NCI-H345 treated with DMSO at 0.1 percent for 48 hours (cell line): ENCODE measurements at regions not wholly inside any gene's neighbourhood (a gene's known extent, or its start where the extent isn't known, plus 50 kb on each side); places are given as distances from the start of the nearest gene placed in this dataset.

Experiments used
- DNase-seq: peaks from one replicate; lab custom pipeline; 2025; ENCODE audit not compliant: unreplicated experiment; lab: John Stamatoyannopoulos, UW

GRCh38 chr3:117059067-117059955, 349.7 kb downstream of the TUSC7 start:
- no peak for DNase-seq

GRCh38 chr3:117059956-117060270, 350.3 kb downstream of the TUSC7 start:
- no peak for DNase-seq

GRCh38 chr3:117063930-117064329, 354.4 kb downstream of the TUSC7 start:
- no peak for DNase-seq

GRCh38 chr3:117068301-117068700, 358.7 kb downstream of the TUSC7 start:
- DNase-seq: no peak

GRCh38 chr3:117074826-117075225, 365.2 kb downstream of the TUSC7 start:
- DNase-seq: no peak

GRCh38 chr3:117079997-117080396, 370.4 kb downstream of the TUSC7 start:
- no peak for DNase-seq

- no peak for DNase-seq
Measured at GRCh38 chr3:117080872-117081271, 371.3 kb downstream of the TUSC7 start.

- DNase-seq: no peak
Measured at GRCh38 chr3:117084277-117084676, 374.7 kb downstream of the TUSC7 start.

- DNase-seq: no peak
Measured at GRCh38 chr3:117084739-117085270, 375.2 kb downstream of the TUSC7 start.

- DNase-seq: no peak
Measured at GRCh38 chr3:117091676-117092075, 382.1 kb downstream of the TUSC7 start.

- DNase-seq: no peak
Measured at GRCh38 chr3:117096549-117096948, 387.0 kb downstream of the TUSC7 start.

- DNase-seq: no peak
Measured at GRCh38 chr3:117097351-117097750, 387.8 kb downstream of the TUSC7 start.

- DNase-seq: no peak
Measured at GRCh38 chr3:117101697-117102096, 392.1 kb downstream of the TUSC7 start.

- no peak for DNase-seq
Measured at GRCh38 chr3:117102426-117102825, 392.8 kb downstream of the TUSC7 start.

- no peak for DNase-seq
Measured at GRCh38 chr3:117103675-117104074, 394.1 kb downstream of the TUSC7 start.

GRCh38 chr3:117104381-117104780, 394.8 kb downstream of the TUSC7 start:
- no peak for DNase-seq

GRCh38 chr3:117104792-117105191, 395.2 kb downstream of the TUSC7 start:
- DNase-seq: no peak

- no peak for DNase-seq
Measured at GRCh38 chr3:117105686-117106085, 396.1 kb downstream of the TUSC7 start.

- DNase-seq: no peak
Measured at GRCh38 chr3:117106396-117106795, 396.8 kb downstream of the TUSC7 start.

- DNase-seq: no peak
Measured at GRCh38 chr3:117107946-117108345, 398.4 kb downstream of the TUSC7 start.

- no peak for DNase-seq
Measured at GRCh38 chr3:117109178-117109577, 399.6 kb downstream of the TUSC7 start.

- no peak for DNase-seq
Measured at GRCh38 chr3:117114517-117115265, 405.1 kb downstream of the TUSC7 start.
